A673 (cell line): ENCODE measurements at regions not wholly inside any gene's neighbourhood (a gene's known extent, or its start where the extent isn't known, plus 50 kb on each side); places are given as distances from the start of the nearest gene placed in this dataset.

Experiments used
- BruUV-seq: library from RNA; stranded (reverse); fragments of 400-500 nt; replicated peaks from 2 replicates; lab custom pipeline; 2021; lab: Mats Ljungman, UMichigan
- CTCF ChIA-PET: fragments of 300-600 bp; sonication (Branson Sonifier 250); formaldehyde crosslinking; loops from one replicate; lab custom pipeline; 2022; ENCODE audit warnings: antibody characterized with exemption; lab: Charles Lee
- POLR2A ChIA-PET: fragments of 300-600 bp; sonication (Branson Sonifier 250); formaldehyde crosslinking; loops from one replicate; lab custom pipeline; 2022; ENCODE audit warnings: antibody characterized with exemption; ENCODE audit not compliant: low non-redundant PET; lab: Charles Lee
- DNase-seq: peaks from one replicate; pipeline ENCODE4 v3.0.0-alpha.2; 2015; ENCODE audit warnings: low spot score
- H3K27ac ChIP-seq: fragments of 200-600 bp; sonication (generic); 2 replicates; pipeline ENCODE4 v1.5.1; 2016; ENCODE audit warnings: mixed run types, low read depth, mild to moderate bottlenecking, mixed read lengths, antibody characterized with exemption, low read length; ENCODE audit not compliant: poor library complexity, severe bottlenecking
- H3K27me3 ChIP-seq: fragments of 200-600 bp; sonication (generic); replicated peaks from 2 replicates; pipeline ENCODE4 v1.6.1; 2017; ENCODE audit warnings: mixed run types, low read depth, mild to moderate bottlenecking, mixed read lengths, antibody characterized with exemption, low read length; ENCODE audit not compliant: insufficient read depth, poor library complexity
- H3K36me3 ChIP-seq: fragments of 200-600 bp; sonication (generic); 2 replicates; pipeline ENCODE4 v1.6.1; 2016; ENCODE audit warnings: mixed run types, mild to moderate bottlenecking, mixed read lengths, antibody characterized with exemption, low read length; ENCODE audit not compliant: insufficient read depth, poor library complexity, severe bottlenecking
- H3K4me1 ChIP-seq: fragments of 200-600 bp; sonication (generic); 2 replicates; pipeline ENCODE4 v1.6.1; 2017; ENCODE audit warnings: mixed run types, mild to moderate bottlenecking, mixed read lengths, antibody characterized with exemption, low read length; ENCODE audit not compliant: insufficient read depth, poor library complexity, severe bottlenecking
- H3K4me3 ChIP-seq: fragments of 200-600 bp; sonication (generic); 2 replicates; pipeline ENCODE4 v1.5.1; 2016; ENCODE audit warnings: low read depth, mixed run types, mild to moderate bottlenecking, mixed read lengths, low read length; ENCODE audit not compliant: poor library complexity, severe bottlenecking
- H3K9me3 ChIP-seq: fragments of 200-600 bp; sonication (generic); 2 replicates; pipeline ENCODE4 v1.6.1; 2016; ENCODE audit warnings: mixed run types, low read depth, mild to moderate bottlenecking, mixed read lengths, antibody characterized with exemption, low read length; ENCODE audit not compliant: poor library complexity, severe bottlenecking
- CTCF ChIP-seq: fragments of 300-800, 200-600 bp; sonication (generic); conservative IDR thresholded peaks from 2 replicates; pipeline ENCODE4 v1.5.1; 2017; ENCODE audit warnings: low read depth, mild to moderate bottlenecking, antibody characterized with exemption, low read length, moderate library complexity, mixed read lengths
- EZH2 ChIP-seq: fragments of 200-600 bp; sonication (generic); IDR thresholded peaks from 2 replicates; pipeline ENCODE4 v1.6.1; 2017; ENCODE audit warnings: borderline replicate concordance, low read depth, mild to moderate bottlenecking, mixed read lengths, antibody characterized with exemption, low read length; ENCODE audit not compliant: poor library complexity, severe bottlenecking
- intact Hi-C: fragments of 100-400 bp; cut with micrococcal nuclease; formaldehyde crosslinking; loops from one replicate; pipeline ENCODE4 v1.10.0; 2022; ENCODE audit not compliant: unreplicated experiment

DNA sequence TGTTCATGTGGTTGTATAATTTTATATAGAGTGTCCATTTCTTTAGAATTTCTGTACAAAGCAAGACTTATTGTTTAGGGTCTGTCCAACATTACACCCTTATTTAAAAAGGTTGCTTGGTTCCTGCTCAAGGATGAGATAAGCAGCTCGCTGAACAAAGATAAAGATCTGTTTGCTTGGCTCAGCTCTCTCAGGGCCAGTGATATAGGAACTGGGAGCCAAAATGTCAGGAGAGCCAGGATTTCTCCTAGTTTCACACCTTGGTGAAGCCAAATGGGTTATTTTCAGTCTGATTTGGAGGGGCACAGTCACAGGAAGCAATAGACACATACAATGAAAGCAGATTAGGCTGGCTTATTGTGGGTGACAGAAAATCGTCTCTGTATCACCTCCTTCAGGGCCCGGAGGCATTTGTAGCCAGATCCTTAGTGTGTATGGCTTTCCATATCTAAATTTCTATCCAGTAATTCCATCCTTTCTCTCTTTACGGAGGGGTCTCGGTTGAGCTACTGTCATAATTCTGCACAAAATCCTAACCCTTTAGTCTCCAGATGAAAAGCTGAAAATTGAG is 396.4 kb downstream of the TMEM232 start:
- BruUV-seq, result no TSS peak
- intact Hi-C loops, result no loop called here
- no peaks in the 10 kb centered on the region for H3K36me3 ChIP-seq
- no peak overlapping the region for H3K27ac ChIP-seq
- TF ChIP-seq CTCF, result no peak
- no peak for TF ChIP-seq EZH2
- no peaks in the 10 kb centered on the region for H3K27me3 ChIP-seq
- H3K4me1 ChIP-seq, result peaks cover under 1% of the 10 kb centered on the region
- CTCF ChIA-PET, result no interaction called here
- no peak overlapping the region for H3K4me3 ChIP-seq
- POLR2A ChIA-PET, result no interaction called here
- no peak for DNase-seq
- no peaks in the 10 kb centered on the region for H3K9me3 ChIP-seq

DNA sequence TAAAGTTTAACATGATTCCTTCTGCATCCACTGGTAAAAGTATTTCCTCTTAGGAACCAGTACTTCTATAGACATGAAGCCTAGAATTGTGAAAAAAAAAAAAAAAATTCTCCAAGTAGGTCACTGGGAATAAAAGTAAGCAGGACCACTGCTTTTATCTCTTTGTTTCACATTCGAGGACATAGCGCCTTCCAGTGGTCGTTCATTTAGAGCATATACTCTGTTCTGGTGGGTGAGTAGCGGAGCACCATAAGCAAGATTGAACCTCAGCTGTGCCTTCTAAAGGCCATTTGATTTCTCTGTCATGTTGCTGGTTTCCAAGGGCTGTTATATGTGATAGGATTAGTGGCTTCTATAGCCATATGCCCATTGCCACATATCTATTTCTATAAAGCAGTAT is 393.1 kb downstream of the TMEM232 start:
- Histone ChIP-seq H3K27ac (no peak overlapping the region), H3K36me3 (no peaks in the 10 kb centered on the region), H3K4me1 (peaks cover 15% of the 10 kb centered on the region), H3K9me3 (no peaks in the 10 kb centered on the region), H3K4me3 (no peak overlapping the region), H3K27me3 (no peaks in the 10 kb centered on the region)
- BruUV-seq, result no TSS peak
- CTCF ChIA-PET, result no interaction called here
- intact Hi-C loops, result no loop called here
- peak; percentile 59 for DNase-seq
- POLR2A ChIA-PET, result no interaction called here
- TF ChIP-seq CTCF (peak; percentile 58), EZH2 (no peak)

- Histone ChIP-seq H3K27ac (no peak overlapping the region), H3K27me3 (no peaks in the 10 kb centered on the region), H3K36me3 (no peaks in the 10 kb centered on the region), H3K9me3 (no peaks in the 10 kb centered on the region), H3K4me3 (no peak overlapping the region), H3K4me1 (peaks cover 15% of the 10 kb centered on the region)
- DNase-seq, result peak; percentile 53
- TF ChIP-seq EZH2 (no peak), CTCF (no peak)
- no TSS peak for BruUV-seq
- POLR2A ChIA-PET, result no interaction called here
- intact Hi-C loops, result no loop called here
- CTCF ChIA-PET, result no interaction called here
These were observed 391.0 kb downstream of the TMEM232 start for GRCh38 chr5:110335361-110336066.
